SW 1271 (cell line): ENCODE measurements at regions not wholly inside any gene's neighbourhood (a gene's known extent, or its start where the extent isn't known, plus 50 kb on each side); places are given as distances from the start of the nearest gene placed in this dataset.
"Not testable (repeated sequence)": the region's sequence is repeated elsewhere in the genome, so short reads cannot be mapped to it uniquely, and the experiment has no call there.

Experiments
- DNase-seq, 2 experiments: peaks; one replicate each; lab custom pipeline; 2025; lab: John Stamatoyannopoulos, UW

- DNase-seq: no peak
These were observed 395.8 kb downstream of the NPIPA8 start for GRCh38 chr16:17940584-17941364.

- DNase-seq: no peak
These were observed 396.8 kb downstream of the NPIPA8 start for GRCh38 chr16:17939723-17940122.

- no peak for DNase-seq
These were observed 397.4 kb downstream of the NPIPA8 start for GRCh38 chr16:17939122-17939536.

DNA sequence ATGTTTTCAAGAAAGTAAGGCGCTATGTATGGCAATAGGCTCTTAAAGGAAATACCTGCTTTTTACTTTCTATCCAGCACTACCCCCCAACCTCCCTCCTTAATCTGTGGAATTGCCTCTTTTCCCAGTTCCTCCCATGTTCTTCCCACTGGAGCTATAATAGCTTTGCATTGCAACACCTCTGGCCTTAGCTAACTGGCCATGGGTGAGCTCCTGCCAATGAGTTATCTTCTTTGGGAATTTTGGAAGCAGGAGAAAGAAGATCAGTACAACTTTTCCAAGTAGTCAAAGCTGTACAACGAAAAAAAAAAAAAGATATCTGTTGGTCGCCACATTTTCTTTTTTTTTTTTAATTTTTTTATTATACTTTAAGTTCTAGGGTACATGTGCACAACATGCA is 398.0 kb downstream of the NPIPA8 start:
- DNase-seq: no peak

- no peak for DNase-seq
These were observed 399.7 kb downstream of the NPIPA8 start for GRCh38 chr16:17936766-17937402.

DNA sequence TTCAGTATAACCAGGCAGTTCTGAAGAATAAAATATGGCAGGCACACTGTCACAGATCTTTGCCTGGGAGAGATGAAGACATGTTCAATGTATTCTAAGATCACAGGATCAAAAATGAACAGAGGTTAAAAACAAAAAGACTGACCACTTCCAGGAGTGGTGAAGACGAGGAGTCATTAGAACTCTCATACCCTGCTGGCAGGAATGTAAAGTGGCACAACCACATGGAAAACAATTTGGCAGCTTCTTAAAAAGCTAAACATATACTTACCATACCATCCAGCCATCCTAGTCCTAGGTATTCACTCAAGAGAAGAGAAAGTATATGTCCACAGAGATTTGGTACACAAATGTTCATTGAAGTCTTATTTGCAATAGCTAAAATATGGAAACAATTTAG is 406.3 kb downstream of the NPIPA8 start:
- DNase-seq: no peak

- no peak for DNase-seq
These were observed 409.6 kb downstream of the NPIPA8 start for GRCh38 chr16:17926866-17927399.

GRCh38 chr16:17926461-17926860 is 410.1 kb downstream of the NPIPA8 start:
- DNase-seq: no peak

DNA sequence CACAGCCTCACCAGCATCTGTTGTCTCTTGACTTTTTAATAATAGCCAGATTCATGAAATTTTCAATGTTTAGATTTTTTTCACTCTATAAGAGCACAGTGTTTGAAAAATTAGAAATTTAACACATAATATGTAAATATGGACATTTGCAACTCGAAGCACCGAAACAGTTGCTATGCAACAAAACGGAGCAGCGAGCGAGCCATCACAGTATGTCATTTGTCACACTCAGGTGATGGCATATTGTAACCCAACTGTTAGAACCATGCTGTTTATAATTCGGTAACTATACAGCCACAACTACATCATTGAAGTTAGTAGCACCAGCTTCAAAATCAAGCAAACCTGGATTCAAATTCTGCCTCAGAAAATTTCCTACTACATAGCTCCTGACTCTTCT is 410.8 kb downstream of the NPIPA8 start:
- no peak for DNase-seq

GRCh38 chr16:17921357-17921978 is 415.1 kb downstream of the NPIPA8 start:
- peak in 1 of 2 experiments; percentile 1 for DNase-seq

DNA sequence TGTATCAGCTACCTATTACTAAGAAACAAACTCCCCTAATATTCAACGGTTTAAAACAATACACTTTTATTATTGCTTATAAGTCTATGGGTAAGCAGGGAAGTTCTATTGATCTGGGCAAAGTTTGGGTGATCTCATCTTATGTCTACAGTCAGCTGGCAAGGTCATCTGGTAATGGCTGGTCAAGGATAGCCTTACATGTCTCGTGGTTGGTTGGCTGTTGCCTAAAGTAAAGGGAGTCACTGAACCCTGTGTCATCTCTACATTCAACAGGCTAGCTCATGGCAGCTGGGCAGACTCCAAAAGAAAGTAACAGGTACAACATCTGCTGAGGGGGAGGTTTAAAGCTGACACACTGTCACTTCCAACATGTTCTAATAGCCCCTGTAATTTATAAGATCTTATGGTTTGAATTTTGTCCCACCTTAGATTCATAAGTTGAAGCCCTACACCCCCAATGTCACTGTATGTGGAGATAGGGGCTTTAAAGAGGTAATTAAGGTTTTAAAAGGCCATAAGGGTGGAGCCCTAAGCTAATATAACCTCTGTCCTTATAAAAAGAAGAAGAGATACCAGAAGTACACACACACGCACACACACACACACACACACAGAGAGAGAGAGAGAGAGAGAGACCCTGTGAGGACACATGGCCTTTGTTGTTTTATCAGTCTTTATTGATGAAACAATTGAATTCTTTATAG is 419.1 kb downstream of the NPIPA8 start:
- DNase-seq: no peak

- no peak for DNase-seq
These were observed 420.7 kb downstream of the NPIPA8 start for GRCh38 chr16:17915791-17916190.

DNA sequence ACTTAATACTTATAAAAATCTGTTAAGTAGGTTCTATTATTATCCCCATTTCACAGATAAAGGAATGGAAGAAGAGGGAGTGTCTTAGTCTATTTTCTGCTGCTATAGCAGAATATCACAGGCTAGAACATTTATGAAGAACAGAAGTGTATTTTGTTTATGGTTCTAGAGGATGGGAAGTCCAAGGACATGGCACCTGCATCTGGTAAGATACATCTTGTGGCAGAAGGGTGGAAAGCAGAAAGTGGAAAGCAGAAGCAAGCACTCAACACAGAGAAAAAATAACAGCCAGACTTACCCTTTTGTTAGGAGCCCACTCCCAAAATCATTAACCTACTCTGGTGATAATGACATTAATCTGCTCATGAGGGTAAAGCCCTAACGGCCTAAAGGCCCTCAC is 422.4 kb downstream of the NPIPA8 start:
- no peak for DNase-seq

GRCh38 chr16:17911578-17911977 is 425.0 kb downstream of the NPIPA8 start:
- not testable (repeated sequence) for DNase-seq

- not testable (repeated sequence) for DNase-seq
These were observed 429.9 kb downstream of the NPIPA8 start for GRCh38 chr16:17906626-17907025.

- no peak for DNase-seq
These were observed 430.5 kb upstream of the XYLT1 start for GRCh38 chr16:17901309-17901708.

GRCh38 chr16:17899141-17899540 is 428.4 kb upstream of the XYLT1 start:
- no peak for DNase-seq

DNA sequence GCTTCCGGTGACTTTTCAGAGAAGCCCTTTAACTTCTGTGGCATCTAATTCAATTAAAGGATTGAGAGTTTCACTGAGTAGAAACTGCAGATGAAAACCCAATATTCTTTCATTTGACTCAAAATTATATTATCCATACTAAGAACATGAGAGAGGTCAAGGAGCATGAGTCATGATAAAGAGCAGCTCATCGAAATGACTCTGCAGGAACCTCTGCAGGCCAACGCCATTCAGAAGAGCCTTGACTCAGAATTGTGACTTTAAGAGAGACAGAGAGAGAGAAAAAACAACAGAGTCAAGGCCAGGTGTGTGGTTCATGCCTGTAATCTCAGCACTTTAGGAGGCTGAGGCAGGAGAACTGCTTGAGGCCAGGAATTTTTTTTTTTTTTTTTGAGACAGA is 417.2 kb upstream of the XYLT1 start:
- DNase-seq: no peak

GRCh38 chr16:17885659-17886207 is 415.0 kb upstream of the XYLT1 start:
- no peak for DNase-seq

- DNase-seq: no peak
These were observed 407.1 kb upstream of the XYLT1 start for GRCh38 chr16:17877821-17878360.

DNA sequence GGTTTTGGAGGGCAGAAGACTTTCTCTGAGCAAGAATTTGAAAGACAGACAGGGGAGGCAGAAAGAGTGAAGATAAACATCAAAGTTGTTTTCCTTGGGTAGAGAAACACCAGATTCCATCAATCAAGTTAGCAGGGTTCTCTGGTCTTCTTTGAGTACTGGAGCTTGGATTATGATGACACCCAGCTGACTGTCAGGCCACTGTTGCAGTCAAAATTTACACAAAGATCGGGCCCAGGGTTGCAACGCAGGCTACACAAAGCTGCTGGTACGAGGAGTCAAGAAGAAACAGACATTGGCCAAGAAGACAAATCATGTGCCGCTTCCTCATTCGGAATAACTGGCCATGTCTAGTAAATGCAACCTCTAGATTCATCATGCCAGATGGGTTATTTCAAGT is 396.2 kb upstream of the XYLT1 start:
- DNase-seq: no peak
